ENCODE measurements at regions not wholly inside any gene's neighbourhood (a gene's known extent, or its start where the extent isn't known, plus 50 kb on each side); places are given as distances from the start of the nearest gene placed in this dataset.
"Not testable (repeated sequence)": the region's sequence is repeated elsewhere in the genome, so short reads cannot be mapped to it uniquely, and the experiment has no call there.

GRCh38 chrX:16060252-16060651, 63.1 kb upstream of the GRPR start:
- Histone ChIP-seq H3K27ac (peak overlapping the region in 1 of 4 donors; percentile 34), H3K9me3 (no peaks in the 10 kb centered on the region), H3K4me3 (no peak overlapping the region), H3K4me1 (no peaks in the 10 kb centered on the region), H3K36me3 (no peaks in the 10 kb centered on the region), H3K27me3 (no peaks in the 10 kb centered on the region)
- intact Hi-C loops (cut with DNase I; ENCODE audit: low total_unique reads) (no loop called here), in situ Hi-C loops (cut with MboI; ENCODE audit: low pct_ligation_motif_present in 1 of 4, low pct_unique_long_range_greater_than_20kb in 1 of 4, low sequenced_read_pairs in 3 of 4) (no loop called here)
- WGBS, 2 donors (ENCODE audit: low coverage in 1 of 2) = 16 to 40% methylated on average over 1 to 2 of the region's 2 CpGs
- no peak for DNase-seq
- no peak for TF ChIP-seq POLR2A (IDR thresholded peaks at IDR 0.05)
- no peak for TF ChIP-seq EP300 (IDR thresholded peaks at IDR 0.05; ENCODE audit: low read depth)
- peak in 2 of 3 donors; percentile 23 to 26 for TF ChIP-seq POLR2AphosphoS5 (IDR thresholded peaks at IDR 0.05)
- TF ChIP-seq CTCF (IDR thresholded peaks at IDR 0.05) = no peak

- H3K27ac ChIP-seq; H3K36me3 ChIP-seq; DNase-seq; intact Hi-C loops (cut with DNase I; ENCODE audit: low total_unique reads); H3K4me3 ChIP-seq; H3K4me1 ChIP-seq; in situ Hi-C loops (cut with MboI; ENCODE audit: low pct_ligation_motif_present in 1 of 4, low pct_unique_long_range_greater_than_20kb in 1 of 4, low sequenced_read_pairs in 3 of 4); H3K9me3 ChIP-seq; H3K27me3 ChIP-seq: not testable (repeated sequence)
- 81 to 89% methylated on average over 6 to 9 of the region's 9 CpGs for whole genome bisulfite sequencing, 2 donors (ENCODE audit: low coverage in 1 of 2)
Observed at GRCh38 chrX:16049126-16049525, 74.2 kb upstream of the GRPR start.

- Histone ChIP-seq H3K27me3 (no peaks in the 10 kb centered on the region), H3K4me1 (no peaks in the 10 kb centered on the region), H3K4me3 (no peak overlapping the region), H3K9me3 (no peaks in the 10 kb centered on the region), H3K36me3 (no peaks in the 10 kb centered on the region), H3K27ac (no peak overlapping the region)
- intact Hi-C loops (cut with DNase I; ENCODE audit: low total_unique reads) = no loop called here
- no peak for TF ChIP-seq POLR2A (IDR thresholded peaks at IDR 0.05)
- no peak for TF ChIP-seq POLR2AphosphoS5 (IDR thresholded peaks at IDR 0.05)
- TF ChIP-seq CTCF (IDR thresholded peaks at IDR 0.05) = no peak
- no peak for TF ChIP-seq EP300 (IDR thresholded peaks at IDR 0.05; ENCODE audit: low read depth)
- 58 to 83% methylated on average over 1 of the region's 1 CpG for WGBS, 2 donors (ENCODE audit: low coverage in 1 of 2)
- DNase-seq = no peak
- in situ Hi-C loops (cut with MboI; ENCODE audit: low pct_ligation_motif_present in 1 of 4, low pct_unique_long_range_greater_than_20kb in 1 of 4, low sequenced_read_pairs in 3 of 4) = no loop called here
Observed at GRCh38 chrX:16042980-16043379, 80.4 kb upstream of the GRPR start.

GRCh38 chrX:16039834-16040233, 83.5 kb upstream of the GRPR start:
- TF ChIP-seq CTCF (IDR thresholded peaks at IDR 0.05) = no peak
- no peak overlapping the region for H3K4me3 ChIP-seq
- in situ Hi-C loops (cut with MboI; ENCODE audit: low pct_ligation_motif_present in 1 of 4, low pct_unique_long_range_greater_than_20kb in 1 of 4, low sequenced_read_pairs in 3 of 4) (no loop called here), intact Hi-C loops (cut with DNase I; ENCODE audit: low total_unique reads) (no loop called here)
- 63 to 83% methylated on average over 1 of the region's 1 CpG for WGBS, 2 donors (ENCODE audit: low coverage in 1 of 2)
- H3K4me1 ChIP-seq = no peaks in the 10 kb centered on the region
- H3K27me3 ChIP-seq = no peaks in the 10 kb centered on the region
- no peaks in the 10 kb centered on the region for H3K36me3 ChIP-seq
- no peak for DNase-seq
- H3K9me3 ChIP-seq = no peaks in the 10 kb centered on the region
- no peak overlapping the region for H3K27ac ChIP-seq

GRCh38 chrX:16039363-16039762, 84.0 kb upstream of the GRPR start:
- no peaks in the 10 kb centered on the region for H3K9me3 ChIP-seq
- no peaks in the 10 kb centered on the region for H3K4me1 ChIP-seq
- in situ Hi-C loops (cut with MboI; ENCODE audit: low pct_ligation_motif_present in 1 of 4, low pct_unique_long_range_greater_than_20kb in 1 of 4, low sequenced_read_pairs in 3 of 4) (no loop called here), intact Hi-C loops (cut with DNase I; ENCODE audit: low total_unique reads) (no loop called here)
- DNase-seq = no peak
- H3K27me3 ChIP-seq = no peaks in the 10 kb centered on the region
- no peak overlapping the region for H3K27ac ChIP-seq
- H3K4me3 ChIP-seq = no peak overlapping the region
- H3K36me3 ChIP-seq = no peaks in the 10 kb centered on the region
- TF ChIP-seq POLR2A (IDR thresholded peaks at IDR 0.05) (no peak), POLR2AphosphoS5 (IDR thresholded peaks at IDR 0.05) (no peak), EP300 (IDR thresholded peaks at IDR 0.05; ENCODE audit: low read depth) (no peak), CTCF (IDR thresholded peaks at IDR 0.05) (no peak)
